HG03064 (cell line): ENCODE measurements at regions not wholly inside any gene's neighbourhood (a gene's known extent, or its start where the extent isn't known, plus 50 kb on each side); places are given as distances from the start of the nearest gene placed in this dataset.
"Not testable (repeated sequence)": the region's sequence is repeated elsewhere in the genome, so short reads cannot be mapped to it uniquely, and the experiment has no call there.

Experiments used
- ATAC-seq: cut with Tn5 transposase; IDR thresholded peaks from one replicate; pipeline ENCODE4 v1.9.1; 2021; ENCODE audit warnings: low read depth; ENCODE audit not compliant: unreplicated experiment

GRCh38 chr3:137554242-137554641 lies 209.9 kb upstream of the SOX14 start:
- no peak for ATAC-seq

GRCh38 chr3:137568880-137569279 lies 195.2 kb upstream of the SOX14 start:
- no peak for ATAC-seq

- no peak for ATAC-seq
Observed at GRCh38 chr3:137572931-137573330, 191.2 kb upstream of the SOX14 start.

GRCh38 chr3:137582484-137582883 lies 181.6 kb upstream of the SOX14 start:
- no peak for ATAC-seq

- no peak for ATAC-seq
Observed at GRCh38 chr3:137583256-137583655, 180.9 kb upstream of the SOX14 start.

- ATAC-seq: no peak
Observed at GRCh38 chr3:137588871-137589270, 175.2 kb upstream of the SOX14 start.

GRCh38 chr3:137595415-137595814 lies 168.7 kb upstream of the SOX14 start:
- not testable (repeated sequence) for ATAC-seq

- no peak for ATAC-seq
Observed at GRCh38 chr3:137610723-137611122, 153.4 kb upstream of the SOX14 start.

- no peak for ATAC-seq
Observed at GRCh38 chr3:137612291-137612690, 151.8 kb upstream of the SOX14 start.

- ATAC-seq: no peak
Observed at GRCh38 chr3:137615659-137616418, 148.3 kb upstream of the SOX14 start.

- ATAC-seq: no peak
Observed at GRCh38 chr3:137641879-137642704, 122.0 kb upstream of the SOX14 start.

GRCh38 chr3:137642831-137643230 lies 121.3 kb upstream of the SOX14 start:
- ATAC-seq: no peak

GRCh38 chr3:137647179-137647578 lies 116.9 kb upstream of the SOX14 start:
- no peak for ATAC-seq

GRCh38 chr3:137669519-137670060 lies 94.5 kb upstream of the SOX14 start:
- no peak for ATAC-seq

- ATAC-seq: no peak
Observed at GRCh38 chr3:137687181-137687879, 76.8 kb upstream of the SOX14 start.

GRCh38 chr3:137692803-137693431 lies 71.2 kb upstream of the SOX14 start:
- no peak for ATAC-seq

- no peak for ATAC-seq
Observed at GRCh38 chr3:137693791-137694190, 70.3 kb upstream of the SOX14 start.

- ATAC-seq: no peak
Observed at GRCh38 chr3:137694836-137695235, 69.3 kb upstream of the SOX14 start.

- ATAC-seq: no peak
Observed at GRCh38 chr3:137695351-137695750, 68.8 kb upstream of the SOX14 start.

GRCh38 chr3:137709011-137709601 lies 55.0 kb upstream of the SOX14 start:
- ATAC-seq: no peak
